Fibroblast of upper back skin (primary cell): ENCODE measurements at regions not wholly inside any gene's neighbourhood (a gene's known extent, or its start where the extent isn't known, plus 50 kb on each side); places are given as distances from the start of the nearest gene placed in this dataset.

Experiments used
- DNase-seq: peaks from one replicate; pipeline ENCODE4 v3.0.0-alpha.2; 2013

DNA sequence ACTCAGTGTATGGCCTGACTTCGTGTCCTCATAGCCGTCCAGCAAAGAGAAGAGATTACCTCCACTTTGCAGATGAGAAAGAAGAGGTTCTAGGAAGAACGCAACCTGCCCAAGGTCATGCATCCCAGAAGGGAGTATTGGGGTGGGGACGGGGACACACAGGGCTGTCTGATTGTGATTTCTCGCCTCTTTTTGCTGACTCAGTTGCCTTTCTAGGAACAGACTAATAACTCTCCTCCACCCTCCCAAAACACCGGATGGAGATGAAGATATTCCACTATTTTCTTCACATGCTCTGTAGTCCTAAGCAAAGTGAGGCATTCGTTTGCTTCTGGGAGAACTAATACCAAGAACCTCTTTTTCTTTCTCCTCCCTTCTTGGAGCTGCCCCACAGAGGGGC, 529.3 kb downstream of the MIAT start:
- DNase-seq = no peak

DNA sequence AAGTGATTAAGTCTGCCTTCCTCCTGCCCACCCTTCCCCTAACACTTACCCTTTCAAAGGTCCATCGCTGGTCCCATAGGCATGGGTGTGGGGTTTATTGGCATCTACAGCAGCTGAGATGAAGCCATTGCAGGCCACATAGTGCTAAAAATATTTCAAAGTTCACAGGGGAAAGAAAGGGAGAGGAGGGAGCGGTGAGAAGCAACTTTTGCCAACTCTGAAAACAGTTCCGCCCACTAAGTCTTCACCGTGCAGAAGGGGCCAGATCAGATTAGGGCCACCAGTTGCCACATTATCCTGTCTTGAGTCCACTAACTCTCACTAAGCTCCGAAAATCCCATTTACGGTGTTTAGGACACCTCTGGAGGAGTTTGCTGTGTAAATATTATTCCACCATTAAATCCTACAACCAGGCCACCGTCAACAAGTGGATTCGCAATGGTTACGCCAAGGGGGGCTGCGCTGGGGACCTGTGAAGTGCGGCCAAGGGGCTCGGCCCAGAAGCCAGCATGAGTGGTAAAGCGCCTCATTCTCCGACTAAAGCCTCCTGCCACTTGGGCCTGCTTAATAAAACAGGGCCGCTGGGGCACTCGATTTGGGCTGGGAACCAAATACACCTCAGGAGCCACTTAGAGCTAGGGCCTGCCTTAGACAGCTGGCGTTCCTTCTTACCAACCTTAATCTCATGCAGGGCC, 534.9 kb downstream of the MIAT start:
- DNase-seq = peak; percentile 60

DNA sequence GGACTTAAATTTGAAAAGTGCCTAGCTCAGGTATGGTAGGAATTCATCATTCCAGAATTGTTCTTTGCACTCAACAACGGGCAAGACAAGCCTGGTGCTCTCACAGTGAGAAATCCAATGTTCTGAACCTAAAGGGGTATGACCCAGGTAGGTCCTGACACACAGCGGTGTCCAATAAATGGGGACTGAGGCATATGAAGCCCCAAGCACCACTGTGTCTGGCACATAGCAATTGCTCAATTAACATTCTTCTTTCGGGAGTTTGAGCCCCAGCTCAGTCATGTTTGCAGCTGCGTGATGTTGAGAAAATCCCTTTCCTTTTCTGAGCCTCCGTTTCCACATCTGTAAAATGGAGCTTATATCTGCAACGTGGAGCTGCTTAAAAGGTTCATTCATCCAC, 535.8 kb downstream of the MIAT start:
- no peak for DNase-seq

DNA sequence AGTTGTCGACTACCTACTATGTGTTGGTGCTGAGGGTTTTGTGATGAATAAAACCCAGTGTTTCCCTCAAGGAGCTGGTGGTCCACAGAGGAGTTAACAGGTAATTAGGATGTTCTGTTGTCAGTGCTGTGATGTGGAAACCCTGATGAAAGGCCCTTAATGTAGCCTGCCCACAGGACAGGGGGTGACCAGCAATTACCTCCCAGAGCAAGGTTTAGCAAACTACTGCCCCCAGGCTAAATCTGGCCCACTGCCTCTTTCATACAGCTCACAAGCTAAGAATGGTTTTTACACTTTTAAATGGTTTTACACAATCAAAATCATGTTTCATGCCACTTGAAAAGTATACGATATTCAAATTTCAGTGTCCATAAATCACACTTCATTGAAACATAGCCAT, 536.2 kb downstream of the MIAT start:
- DNase-seq = no peak

DNA sequence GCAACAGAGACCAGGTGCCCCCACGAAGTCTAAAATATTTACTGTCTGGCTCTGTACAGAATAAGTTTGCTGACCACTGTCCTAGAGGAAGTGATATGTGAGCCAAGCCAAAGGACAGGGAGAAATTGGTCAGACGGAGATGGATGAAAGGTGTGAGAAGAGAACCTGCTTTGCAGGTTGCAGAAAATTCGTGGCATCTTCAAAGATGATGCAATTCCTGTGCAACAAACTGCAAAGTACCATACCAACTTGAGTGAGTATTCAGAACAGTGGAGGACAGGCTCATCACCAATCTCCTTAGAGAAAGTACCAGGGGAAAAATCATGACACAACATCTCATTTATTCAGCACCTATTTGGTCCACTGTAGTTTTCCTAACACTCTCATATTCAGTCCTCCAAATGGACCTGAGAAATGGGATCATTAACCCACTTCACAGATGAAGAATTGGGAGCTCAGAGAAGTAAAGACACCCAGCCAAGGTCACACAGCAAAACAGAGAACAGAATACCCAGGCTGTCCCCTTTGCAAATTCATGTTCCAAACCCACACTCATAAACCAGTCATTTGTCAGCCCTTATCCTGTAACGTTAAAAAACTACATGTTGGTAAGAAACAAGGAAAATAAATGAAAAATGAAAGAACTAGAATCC, 536.8 kb downstream of the MIAT start:
- peak; percentile 51 for DNase-seq

DNA sequence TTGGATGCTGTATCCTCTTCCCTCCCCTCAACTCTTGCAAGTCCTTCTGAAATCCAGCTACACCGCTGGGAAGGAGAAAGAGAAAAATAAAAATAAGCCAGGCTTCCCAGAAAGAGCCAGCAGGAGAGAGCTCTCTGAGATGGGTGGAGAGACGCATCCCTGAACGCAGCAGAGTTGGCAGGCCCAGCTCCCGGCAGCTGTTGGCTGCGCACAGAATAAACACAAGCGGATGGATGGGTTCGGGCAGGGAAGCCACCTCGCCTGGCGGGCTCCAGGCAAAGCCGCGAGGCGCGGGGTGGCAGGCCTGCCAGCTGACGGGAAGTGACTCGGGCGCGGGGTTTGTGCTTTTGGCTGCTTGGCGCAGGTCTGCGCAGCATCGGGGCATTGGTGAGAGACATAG, 537.7 kb downstream of the MIAT start:
- no peak for DNase-seq

DNA sequence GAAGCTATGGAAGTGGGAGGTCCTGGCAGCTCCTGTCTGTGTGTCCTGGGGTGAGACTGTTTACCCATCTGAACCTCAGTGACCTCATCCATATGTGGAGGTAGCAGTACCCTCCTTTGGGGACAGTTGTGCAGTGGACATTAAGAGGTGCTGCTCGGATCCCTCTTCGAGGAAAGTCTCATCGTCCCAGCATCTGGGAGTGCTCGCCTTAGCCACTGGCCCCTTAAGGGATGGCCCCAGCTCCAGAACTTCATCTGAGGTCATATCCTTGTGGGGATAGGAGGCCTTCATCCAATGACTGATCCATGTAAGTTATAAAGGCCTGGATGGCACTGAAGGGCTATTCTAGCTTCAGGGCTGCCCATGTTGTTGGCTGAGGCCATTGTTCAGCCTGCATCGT, 538.1 kb downstream of the MIAT start:
- DNase-seq = no peak

DNA sequence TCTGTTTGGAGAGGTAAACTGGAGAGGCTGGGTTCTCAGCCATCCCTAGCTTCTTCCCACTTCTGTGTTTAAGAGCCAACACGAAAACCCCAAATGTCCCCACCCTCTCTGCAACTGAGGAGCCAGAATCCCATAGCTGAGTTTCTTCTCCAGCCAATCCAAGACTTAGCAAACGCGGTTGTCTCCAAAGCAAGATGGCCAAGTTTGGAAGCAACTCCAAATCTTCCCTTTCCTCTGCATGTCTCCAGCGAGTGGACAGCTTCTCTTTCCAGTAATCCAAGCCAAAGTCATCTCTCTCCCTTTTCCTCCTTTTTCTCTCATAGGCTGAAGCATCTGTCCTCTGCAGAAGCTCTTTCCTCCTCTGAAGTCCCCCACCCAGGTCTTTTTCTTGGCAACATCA, 539.2 kb downstream of the MIAT start:
- DNase-seq = no peak

DNA sequence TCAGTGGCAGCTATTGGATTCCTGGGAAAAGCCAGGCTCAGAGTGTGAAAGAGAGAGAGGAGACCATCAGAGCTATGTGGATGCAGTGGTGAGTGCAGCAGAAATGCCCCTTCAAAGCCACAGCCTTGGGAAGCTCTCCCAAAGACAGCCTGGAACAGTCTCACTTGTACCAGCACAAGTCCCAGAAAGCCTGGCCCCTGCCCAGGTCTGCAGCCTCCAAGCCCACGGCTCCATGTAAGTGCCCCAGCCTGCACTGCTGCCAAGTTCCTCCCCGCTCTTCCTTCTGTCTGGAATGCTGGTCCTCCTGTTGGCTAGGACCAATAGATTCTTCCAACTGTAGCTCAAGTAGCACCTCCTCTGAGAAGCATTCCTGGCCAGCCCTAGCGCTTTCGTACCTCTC, 539.7 kb downstream of the MIAT start:
- DNase-seq = peak; percentile 41

DNA sequence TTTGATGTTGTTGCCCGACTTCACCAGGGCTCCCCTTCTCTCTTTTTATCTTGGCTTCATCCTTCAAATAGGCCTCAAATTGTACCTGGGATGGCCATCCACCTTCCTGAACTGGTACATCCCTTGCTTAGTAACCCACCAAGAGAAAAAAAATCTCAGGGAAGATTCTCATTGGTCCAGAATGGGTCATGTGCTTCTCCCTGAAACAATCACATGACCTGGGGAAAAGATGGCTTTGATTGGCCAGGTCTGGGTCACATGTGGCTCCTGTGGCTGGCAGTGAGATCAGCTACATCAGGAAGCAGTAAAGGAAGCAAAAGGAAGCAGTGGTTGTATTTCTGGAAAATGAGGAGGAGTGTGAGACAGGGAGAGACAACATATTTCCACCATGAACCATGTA, 540.2 kb downstream of the MIAT start:
- DNase-seq = no peak

DNA sequence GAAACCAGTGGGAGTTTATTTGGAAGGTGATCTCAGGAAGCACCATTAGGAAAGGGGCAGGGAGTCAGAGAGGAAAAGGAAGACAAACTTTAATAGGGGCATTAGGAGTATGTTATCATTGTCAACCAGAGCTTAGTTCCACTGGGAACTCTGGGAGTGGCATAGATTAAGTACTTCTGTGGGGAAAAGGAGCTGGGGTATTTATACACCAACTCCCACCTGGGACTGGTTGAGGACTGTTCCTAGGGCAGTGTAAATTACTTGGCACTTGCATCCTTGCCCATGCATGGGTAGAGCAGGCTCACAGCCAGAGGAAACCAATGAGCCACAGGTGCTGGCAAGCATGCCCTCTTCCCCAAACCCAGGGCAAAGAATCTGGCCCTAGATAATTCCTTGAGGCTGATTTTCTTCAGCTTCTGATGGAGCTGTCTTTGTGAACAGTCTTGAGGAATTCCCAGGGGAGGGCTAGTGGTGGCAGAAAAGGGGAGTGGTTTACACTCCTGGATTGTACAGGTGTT, 541.2 kb downstream of the MIAT start:
- no peak for DNase-seq

DNA sequence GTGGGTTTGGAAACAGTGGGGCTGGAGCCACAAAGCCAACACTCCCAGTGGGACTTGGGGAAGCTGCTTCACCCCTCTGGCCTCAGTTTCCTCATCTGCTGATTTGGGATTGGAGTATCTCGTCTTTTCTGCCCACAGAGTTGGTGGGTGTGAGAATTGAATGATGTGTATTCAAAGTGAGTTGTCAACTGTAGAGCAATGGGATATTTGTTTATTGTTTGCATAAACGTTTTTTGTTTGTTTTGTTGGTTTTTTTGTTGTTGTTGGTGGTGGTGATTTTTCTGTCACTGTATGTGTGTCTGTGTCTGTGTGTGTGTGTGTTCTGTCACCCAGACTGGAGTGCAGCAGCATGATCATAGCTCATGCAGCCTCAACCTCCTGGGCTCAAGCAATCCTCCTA, 542.0 kb downstream of the MIAT start:
- no peak for DNase-seq

DNA sequence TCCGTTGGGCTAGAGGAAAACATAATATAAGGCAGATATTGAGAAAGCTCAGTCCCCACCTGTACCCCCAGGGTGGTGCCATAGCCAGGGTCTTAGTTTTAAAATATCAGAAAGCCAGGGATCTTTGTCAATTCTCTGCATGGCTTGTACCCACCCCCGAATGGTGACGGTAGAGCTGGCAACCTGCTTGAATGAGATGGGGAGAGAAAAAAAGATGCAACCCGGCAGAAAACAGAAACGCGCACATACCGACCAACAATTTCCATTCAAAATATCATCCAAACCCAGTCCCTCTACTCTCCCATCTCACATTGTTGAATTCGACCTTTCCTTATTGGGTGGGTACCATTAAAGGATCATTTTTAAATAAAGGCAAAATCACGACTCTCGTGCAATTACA, 543.9 kb downstream of the MIAT start:
- DNase-seq = no peak

DNA sequence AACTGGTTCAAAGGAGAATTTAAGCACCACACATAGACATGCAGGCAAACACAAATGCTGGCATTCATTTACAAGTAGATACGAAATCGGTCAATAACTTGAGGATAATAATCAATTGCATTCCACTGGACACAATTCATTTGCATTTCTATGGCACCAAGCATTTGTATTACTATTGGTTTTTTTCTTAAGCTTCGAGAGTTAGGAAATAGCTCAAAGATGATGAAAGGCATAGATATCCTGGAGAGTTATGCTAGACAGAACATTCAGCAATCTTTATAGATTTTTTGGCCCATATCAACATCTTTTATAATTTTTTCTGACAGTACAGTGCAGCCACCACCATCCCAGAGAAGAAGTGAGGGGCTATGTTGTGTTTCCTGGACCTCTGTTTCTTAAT, 544.4 kb downstream of the MIAT start:
- DNase-seq = peak; percentile 61

DNA sequence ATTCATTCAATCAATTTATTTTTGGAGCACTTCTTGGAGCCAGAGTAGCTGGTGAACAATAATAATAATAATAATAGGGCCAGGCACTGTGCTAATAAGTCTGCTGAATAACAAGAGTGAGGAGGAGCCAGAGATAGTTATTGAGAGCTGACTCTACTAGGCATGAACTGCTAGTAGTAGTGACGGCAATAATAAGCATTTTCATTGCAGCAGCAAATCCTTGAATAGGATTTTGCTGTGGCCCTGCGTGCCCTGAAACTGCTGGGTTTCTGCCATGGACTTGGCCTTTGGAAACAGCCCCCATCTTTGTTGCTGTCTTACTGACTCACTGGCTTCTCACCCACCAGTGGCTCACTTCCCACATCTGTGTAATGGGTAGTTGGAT, 545.9 kb downstream of the MIAT start:
- no peak for DNase-seq

DNA sequence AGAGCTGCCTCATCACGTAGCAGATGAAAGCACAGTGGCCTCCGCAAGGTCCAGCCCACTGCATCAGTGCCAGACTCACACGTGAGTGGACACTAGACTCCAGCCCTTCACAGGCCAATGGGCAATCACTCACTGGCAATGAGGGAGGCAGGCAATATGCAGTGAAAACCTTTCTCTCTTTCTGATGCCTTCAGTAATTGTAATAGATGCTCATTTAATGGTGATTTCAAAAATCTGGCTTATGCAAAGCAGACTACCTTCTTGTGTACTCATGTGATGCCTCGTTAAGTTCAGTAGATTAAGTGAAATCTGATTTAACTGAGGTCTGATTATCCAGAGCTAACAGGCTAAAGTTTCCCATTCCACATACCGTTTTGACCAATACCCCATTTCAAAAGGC, 546.9 kb downstream of the MIAT start:
- DNase-seq = no peak

DNA sequence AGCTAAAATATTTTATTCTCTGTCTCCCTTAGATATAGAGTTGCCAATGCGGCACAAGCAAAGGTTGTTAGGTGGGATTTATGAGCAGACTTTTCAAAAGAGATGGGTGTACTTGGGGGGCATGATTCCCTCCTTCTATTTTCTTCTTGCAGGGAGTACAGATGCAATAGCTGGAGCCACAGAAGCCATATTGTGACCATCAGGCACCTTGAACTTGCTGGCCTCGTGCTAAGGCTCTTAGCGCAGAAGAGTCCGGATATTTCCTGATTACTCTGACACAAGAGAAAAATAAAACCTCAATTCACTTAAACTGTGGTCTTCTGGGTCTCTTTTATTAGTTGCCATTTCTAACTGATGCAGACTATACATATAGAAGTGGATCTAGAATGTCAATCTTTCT, 547.4 kb downstream of the MIAT start:
- no peak for DNase-seq

DNA sequence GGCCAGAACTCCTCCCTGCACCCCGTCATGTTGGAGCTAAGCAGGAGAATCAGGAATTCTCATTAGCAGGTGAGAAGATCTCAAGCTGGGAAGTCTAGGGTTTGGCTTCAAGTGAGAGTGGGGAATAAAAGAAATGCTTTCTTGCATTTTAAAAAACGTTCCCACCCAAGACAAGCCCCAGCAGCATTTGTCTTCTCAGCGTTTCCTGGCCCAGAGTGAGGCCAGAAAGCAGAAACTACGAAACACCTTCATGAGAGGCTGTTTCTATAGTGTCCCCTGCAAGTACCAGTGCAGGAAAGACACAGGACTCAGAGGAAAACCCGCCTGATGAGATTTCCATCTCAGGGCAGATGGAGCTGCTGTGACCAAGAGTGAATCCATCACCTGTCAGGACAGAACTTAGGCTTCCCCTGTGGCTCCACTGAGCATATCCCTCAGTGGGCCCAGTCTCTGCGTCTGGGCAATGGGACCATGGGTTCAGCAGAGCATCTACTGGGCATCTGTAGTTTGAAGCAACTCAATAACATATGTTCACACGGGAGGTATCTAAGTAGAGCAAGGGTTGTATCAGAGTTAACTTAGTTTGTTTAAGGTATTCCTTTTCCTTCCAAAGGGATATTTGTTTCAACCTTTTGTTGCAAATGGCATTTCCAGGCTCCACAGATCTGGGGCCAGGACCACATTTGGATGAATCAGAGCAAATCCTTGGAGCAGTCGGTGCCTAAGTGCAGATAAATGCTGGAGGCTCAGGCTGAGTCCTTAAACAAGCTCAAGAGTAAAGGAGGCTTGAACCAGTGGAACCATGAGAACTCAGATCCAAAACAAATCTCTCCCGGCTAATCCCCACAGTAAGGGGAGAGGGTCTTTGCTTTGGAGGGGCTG, 548.3 kb downstream of the MIAT start:
- DNase-seq = peak; percentile 57

DNA sequence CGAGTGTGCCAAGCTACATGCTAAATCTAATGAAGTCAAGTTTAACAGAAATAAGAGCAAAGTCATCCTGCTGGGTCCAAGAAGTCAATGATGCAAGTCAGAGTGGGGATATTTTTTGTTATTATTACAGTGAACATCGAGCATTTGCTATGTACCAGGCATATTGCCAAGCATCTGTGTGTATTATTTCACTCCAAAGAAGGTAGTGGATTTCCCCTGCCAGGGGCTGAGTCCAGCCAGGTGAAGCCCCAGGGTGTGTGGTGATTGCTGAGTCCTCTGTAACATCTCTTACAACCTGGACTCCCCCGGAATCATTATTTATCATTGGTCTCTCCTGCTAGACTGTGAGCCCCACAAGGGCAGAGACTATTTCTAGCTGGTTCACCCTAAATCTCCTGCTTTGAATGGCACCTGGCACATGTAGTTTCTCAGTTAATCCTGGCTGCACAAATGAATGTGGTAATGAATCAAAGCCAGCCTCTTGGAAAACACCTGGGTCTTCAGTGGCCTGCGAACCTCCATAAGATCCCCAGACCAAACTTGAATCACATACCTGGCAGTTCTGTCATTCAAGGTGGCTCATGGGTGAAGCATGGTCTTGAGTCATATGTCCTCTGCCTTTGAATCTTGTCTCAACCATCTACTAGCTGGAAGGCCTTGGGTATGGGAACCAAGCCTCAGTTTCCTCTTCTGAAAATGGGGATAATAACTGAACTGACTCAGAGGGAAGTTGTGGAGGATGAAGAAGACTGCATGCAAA, 549.2 kb downstream of the MIAT start:
- DNase-seq = peak; percentile 67

DNA sequence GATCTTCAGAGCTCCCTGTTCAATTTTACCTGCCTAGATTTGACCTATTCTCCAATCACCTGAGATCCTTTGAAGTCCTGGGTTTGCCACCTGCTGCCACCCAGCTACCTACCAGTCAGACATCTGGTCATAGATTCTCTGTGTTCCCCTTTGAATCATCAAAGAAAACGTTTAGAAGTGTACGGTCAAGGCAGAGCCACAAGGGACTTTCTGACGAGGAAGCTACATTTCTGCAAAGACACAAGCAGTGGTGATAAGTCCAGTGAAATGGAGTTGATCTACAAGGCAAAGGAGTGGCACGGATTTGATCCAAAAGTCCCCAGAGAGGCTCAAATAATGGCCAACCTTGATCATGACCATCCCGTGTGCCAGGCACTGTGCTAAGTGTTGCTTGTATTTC, 549.9 kb downstream of the MIAT start:
- DNase-seq = no peak

DNA sequence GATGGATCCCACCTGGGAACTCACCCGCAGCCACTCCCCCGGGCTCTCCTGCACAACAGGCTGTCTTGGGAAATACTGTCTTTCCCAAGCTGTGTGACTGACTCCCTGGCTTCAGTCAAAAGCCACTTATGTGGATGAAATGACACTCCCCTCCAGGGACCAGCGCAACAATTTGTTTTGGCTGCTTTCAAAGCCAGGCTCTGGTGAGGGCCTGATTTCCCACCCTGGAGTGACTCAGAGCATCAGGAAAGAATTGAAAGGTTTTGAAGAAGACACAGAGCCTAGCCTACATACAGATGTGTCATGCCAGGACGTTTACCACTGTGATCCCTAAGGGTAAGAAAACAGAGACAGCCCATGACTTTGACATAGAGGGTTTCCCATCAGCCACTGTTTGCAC, 550.5 kb downstream of the MIAT start:
- peak; percentile 79 for DNase-seq

DNA sequence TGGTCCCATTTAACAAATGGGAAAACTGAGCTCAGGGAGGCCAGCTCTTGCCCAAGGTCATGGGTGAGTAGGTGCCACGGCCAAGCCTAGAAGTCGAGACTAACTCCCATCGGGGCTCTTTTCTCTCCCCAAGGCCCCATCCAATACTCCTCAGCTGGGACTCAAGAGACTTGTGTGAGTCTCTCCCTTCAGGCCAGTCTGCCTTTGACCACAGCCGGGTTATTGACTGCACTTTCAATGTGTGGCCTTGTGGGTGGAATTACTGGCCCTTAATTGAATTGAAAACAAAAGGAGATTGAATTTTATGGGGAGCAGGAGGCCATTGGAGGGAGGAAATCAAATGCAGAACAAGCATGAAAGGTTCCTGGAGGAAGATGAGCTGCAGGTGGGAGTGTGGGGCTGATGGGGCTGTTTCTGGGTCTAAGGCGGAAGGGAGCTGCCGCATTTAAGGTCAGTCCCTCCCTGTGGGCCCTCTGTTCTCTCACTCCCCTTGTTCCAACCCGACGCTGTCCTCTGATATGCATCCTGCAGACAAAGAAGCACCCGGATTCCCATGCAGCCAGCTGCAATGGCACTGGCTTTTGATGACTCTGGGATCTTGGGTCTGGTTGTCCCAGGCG, 552.8 kb downstream of the MIAT start:
- no peak for DNase-seq

DNA sequence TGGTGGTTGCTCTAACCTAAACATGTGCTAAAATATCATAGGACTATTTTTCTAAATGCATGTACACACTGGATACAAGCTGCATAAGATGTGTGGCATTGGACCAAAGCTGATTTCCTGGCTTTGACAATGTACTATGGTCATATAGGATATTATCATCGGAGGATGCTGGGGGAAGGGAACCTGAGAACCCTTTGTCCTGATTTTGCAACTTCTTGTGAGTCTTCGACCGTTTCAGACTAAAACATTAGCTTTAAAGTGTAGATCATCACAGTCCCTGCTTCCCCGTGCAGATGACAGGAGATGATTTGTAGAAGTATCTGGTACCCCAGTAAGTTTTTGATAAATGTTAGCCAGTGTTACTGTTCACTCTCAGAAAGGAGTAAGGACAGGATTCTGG, 554.7 kb downstream of the MIAT start:
- DNase-seq = peak; percentile 77
